Adrenal gland (tissue), 5 donors: ENCODE measurements at regions not wholly inside any gene's neighbourhood (a gene's known extent, or its start where the extent isn't known, plus 50 kb on each side); places are given as distances from the start of the nearest gene placed in this dataset.

Source experiments
- CTCF ChIP-seq, 6 experiments: fragments of 450-650 bp in 4 of 6; fragments of 200-600 bp in 2 of 6; sonication (generic) in 1 of 6; IDR thresholded peaks; 1 replicate in 5 of 6; 2 replicates in 1 of 6; pipeline versions ENCODE4 v1.5.1 to v1.8.0; 2016 to 2021; ENCODE audit warnings: antibody characterized with exemption in 6 of 6, mild to moderate bottlenecking in 2 of 6, moderate library complexity in 1 of 6
- POLR2A ChIP-seq, 2 donors: fragments of 450-650 bp; IDR thresholded peaks; one replicate each; pipeline ENCODE4 v1.6.1; 2017; ENCODE audit warnings: antibody characterized with exemption in 2 of 2, mild to moderate bottlenecking in 2 of 2, moderate library complexity in 1 of 2
- donor health status: DM: no; HTN: no; CAD: no.

- TF ChIP-seq CTCF (IDR thresholded peaks at IDR 0.05) (no peak), POLR2A (IDR thresholded peaks at IDR 0.05) (no peak)
These were observed 73.9 kb upstream of the TBX5 start for GRCh38 chr12:114479831-114480230.
